Liver (tissue), 8 donors: ENCODE measurements at regions not wholly inside any gene's neighbourhood (a gene's known extent, or its start where the extent isn't known, plus 50 kb on each side); places are given as distances from the start of the nearest gene placed in this dataset.

Experiments used
- DNase-seq: peaks from one replicate; pipeline ENCODE4 v3.0.0-alpha.2; 2017; ENCODE audit warnings: low spot score
- H3K27ac ChIP-seq, 2 donors: one replicate each; pipeline ENCODE4 v1.7.0; 2013; ENCODE audit warnings: inconsistent platforms in 2 of 2, low read length in 2 of 2, control low read depth in 1 of 2, low read depth in 1 of 2, mild to moderate bottlenecking in 1 of 2
- H3K27me3 ChIP-seq, 4 donors: one replicate each; pipeline versions ENCODE4 v1.6.1 to v1.7.0; 2013; ENCODE audit warnings: low read length in 3 of 4, inconsistent platforms in 1 of 4, mild to moderate bottlenecking in 1 of 4, moderate library complexity in 1 of 4; ENCODE audit not compliant: control insufficient read depth in 4 of 4, insufficient read depth in 4 of 4
- H3K36me3 ChIP-seq, 4 donors: one replicate each; pipeline versions ENCODE4 v1.6.1 to v1.7.0; 2013; ENCODE audit warnings: low read length in 3 of 4, mild to moderate bottlenecking in 3 of 4, low read depth in 1 of 4, moderate library complexity in 1 of 4; ENCODE audit not compliant: control insufficient read depth in 4 of 4, insufficient read depth in 3 of 4
- H3K4me1 ChIP-seq, 4 donors: one replicate each; pipeline versions ENCODE4 v1.6.1 to v1.7.0; 2013; ENCODE audit warnings: low read length in 3 of 4, mild to moderate bottlenecking in 3 of 4, moderate library complexity in 1 of 4; ENCODE audit not compliant: control insufficient read depth in 4 of 4, insufficient read depth in 4 of 4
- H3K4me3 ChIP-seq, 3 donors: one replicate each; pipeline versions ENCODE4 v1.6.1 to v1.7.0; 2013; ENCODE audit warnings: low read length in 3 of 3, control low read depth in 1 of 3, low read depth in 1 of 3, mild to moderate bottlenecking in 1 of 3
- H3K9ac ChIP-seq, 2 donors: one replicate each; pipeline ENCODE4 v1.7.0; 2013; ENCODE audit warnings: low read length in 2 of 2, mild to moderate bottlenecking in 2 of 2, moderate library complexity in 2 of 2, control low read depth in 1 of 2, low read depth in 1 of 2
- H3K9me3 ChIP-seq, 4 donors: one replicate each; pipeline versions ENCODE4 v1.6.1 to v1.7.0; 2013; ENCODE audit warnings: low read length in 3 of 4; ENCODE audit not compliant: control insufficient read depth in 4 of 4
- ATF3 ChIP-seq: IDR thresholded peaks from 2 replicates; pipeline ENCODE4 v1.6.1; 2016; ENCODE audit warnings: antibody characterized with exemption
- CTCF ChIP-seq: fragments of 150-350 bp; IDR thresholded peaks from 2 replicates; pipeline ENCODE4 v1.5.1; 2017; ENCODE audit warnings: improper control_type of control experiment, low read depth, low read length; ENCODE audit not compliant: missing input control
- EGR1 ChIP-seq, 2 donors: IDR thresholded peaks; 2 replicates each; pipeline ENCODE4 v1.6.1; 2016 to 2018; ENCODE audit warnings: antibody characterized with exemption in 2 of 2, low read depth in 2 of 2
- FOXA1 ChIP-seq: IDR thresholded peaks from 2 replicates; pipeline ENCODE4 v1.6.1; 2016; ENCODE audit warnings: antibody characterized with exemption
- FOXA2 ChIP-seq: IDR thresholded peaks from 2 replicates; pipeline ENCODE4 v1.6.1; 2016; ENCODE audit warnings: antibody characterized with exemption
- GABPA ChIP-seq, 2 donors: IDR thresholded peaks in 1 of 2; conservative IDR thresholded peaks in 1 of 2; 2 replicates each; pipeline ENCODE4 v1.6.1; 2016; ENCODE audit warnings: antibody characterized with exemption in 2 of 2, mild to moderate bottlenecking in 1 of 2, moderate library complexity in 1 of 2
- HNF4G ChIP-seq: IDR thresholded peaks from 2 replicates; pipeline ENCODE4 v1.6.1; 2016; ENCODE audit warnings: antibody characterized with exemption
- JUND ChIP-seq, 2 donors: IDR thresholded peaks; 2 replicates each; pipeline ENCODE4 v1.6.1; 2016; ENCODE audit warnings: antibody characterized with exemption in 2 of 2
- MAX ChIP-seq: IDR thresholded peaks from 2 replicates; pipeline ENCODE4 v1.6.1; 2016; ENCODE audit warnings: antibody characterized with exemption
- NR2F2 ChIP-seq: IDR thresholded peaks from 2 replicates; pipeline ENCODE4 v1.6.1; 2016; ENCODE audit warnings: antibody characterized with exemption
- RAD21 ChIP-seq, 2 donors: IDR thresholded peaks; 2 replicates each; pipeline ENCODE4 v1.6.1; 2016; ENCODE audit warnings: antibody characterized with exemption in 2 of 2, mild to moderate bottlenecking in 2 of 2
- REST ChIP-seq: IDR thresholded peaks from 2 replicates; pipeline ENCODE4 v1.6.1; 2016; ENCODE audit warnings: antibody characterized with exemption, mild to moderate bottlenecking
- RXRA ChIP-seq, 2 donors: IDR thresholded peaks; 2 replicates each; pipeline ENCODE4 v1.6.1; 2017 to 2018; ENCODE audit warnings: antibody characterized with exemption in 2 of 2, mild to moderate bottlenecking in 1 of 2
- SP1 ChIP-seq: IDR thresholded peaks from 2 replicates; pipeline ENCODE4 v1.6.1; 2018; ENCODE audit warnings: antibody characterized with exemption, mild to moderate bottlenecking
- YY1 ChIP-seq: IDR thresholded peaks from 2 replicates; pipeline ENCODE4 v1.6.1; 2016; ENCODE audit warnings: antibody characterized with exemption, mild to moderate bottlenecking
- ZBTB33 ChIP-seq: IDR thresholded peaks from 2 replicates; pipeline ENCODE4 v1.6.1; 2016; ENCODE audit warnings: antibody characterized with exemption
- WGBS: extraction: QIAGEN DNeasy Blood & Tissue Kit; methylation state at CpG from one replicate; pipeline ENCODE4 v1.1.7; 2013; 5-methylcytosine and 5-hydroxymethylcytosine counted together
- donor health status: healthy.
- donor health status: healthy.
- donor health status: healthy.
- donor health status: healthy.
- donor health status: healthy.

GRCh38 chrX:34999702-35000101 lies 57.1 kb downstream of the FAM47B start:
- Histone ChIP-seq H3K27me3 (no peaks in the 10 kb centered on the region), H3K36me3 (no peaks in the 10 kb centered on the region), H3K4me1 (no peaks in the 10 kb centered on the region), H3K9me3 (no peaks in the 10 kb centered on the region), H3K27ac (no peak overlapping the region), H3K4me3 (no peak overlapping the region), H3K9ac (no peak overlapping the region)
- no peak for DNase-seq
- no peak for TF ChIP-seq RXRA (IDR thresholded peaks at IDR 0.05)
- TF ChIP-seq ATF3, result no peak
- TF ChIP-seq HNF4G, result no peak
- no peak for TF ChIP-seq GABPA (IDR thresholded peaks at IDR 0.05 in 1 of 2, conservative IDR thresholded peaks at IDR 0.05 in 1 of 2)
- TF ChIP-seq SP1, result no peak
- TF ChIP-seq REST, result no peak
- TF ChIP-seq NR2F2, result no peak
- no peak for TF ChIP-seq FOXA2
- TF ChIP-seq JUND (IDR thresholded peaks at IDR 0.05), result no peak
- TF ChIP-seq FOXA1, result no peak
- TF ChIP-seq ZBTB33, result no peak
- TF ChIP-seq CTCF, result no peak
- TF ChIP-seq MAX, result no peak
- TF ChIP-seq YY1, result no peak
- no peak for TF ChIP-seq EGR1 (IDR thresholded peaks at IDR 0.05; ENCODE audit: low read depth in 2 of 2)
- TF ChIP-seq RAD21 (IDR thresholded peaks at IDR 0.05), result no peak
- 72% methylated on average over 1 of the region's 1 CpG for WGBS

GRCh38 chrX:35006361-35006760 lies 63.8 kb downstream of the FAM47B start:
- WGBS, result 56% methylated on average over 2 of the region's 2 CpGs
- H3K4me3 ChIP-seq, result no peak overlapping the region
- H3K27me3 ChIP-seq, result no peaks in the 10 kb centered on the region
- no peak for DNase-seq
- H3K27ac ChIP-seq, result no peak overlapping the region
- H3K36me3 ChIP-seq, result no peaks in the 10 kb centered on the region
- no peaks in the 10 kb centered on the region for H3K4me1 ChIP-seq
- H3K9me3 ChIP-seq, result no peaks in the 10 kb centered on the region
- H3K9ac ChIP-seq, result no peak overlapping the region
- TF ChIP-seq CTCF (no peak), YY1 (no peak), NR2F2 (no peak), ZBTB33 (no peak), GABPA (IDR thresholded peaks at IDR 0.05 in 1 of 2, conservative IDR thresholded peaks at IDR 0.05 in 1 of 2) (no peak), RXRA (IDR thresholded peaks at IDR 0.05) (no peak), HNF4G (no peak), ATF3 (no peak), RAD21 (IDR thresholded peaks at IDR 0.05) (no peak), JUND (IDR thresholded peaks at IDR 0.05) (no peak), SP1 (no peak), FOXA1 (no peak)
